Activated T-cell treated with anti-CD3 and anti-CD28 coated beads, Interleukin-2, amount 50 U/mL, for 48 hours (primary cell): ENCODE measurements at regions not wholly inside any gene's neighbourhood (a gene's known extent, or its start where the extent isn't known, plus 50 kb on each side); places are given as distances from the start of the nearest gene placed in this dataset.
"Not testable (repeated sequence)": the region's sequence is repeated elsewhere in the genome, so short reads cannot be mapped to it uniquely, and the experiment has no call there.

ENCODE experiments used
- DNase-seq, 2 experiments: peaks; one replicate each; pipeline ENCODE4 v3.0.0-alpha.2; 2020

DNA sequence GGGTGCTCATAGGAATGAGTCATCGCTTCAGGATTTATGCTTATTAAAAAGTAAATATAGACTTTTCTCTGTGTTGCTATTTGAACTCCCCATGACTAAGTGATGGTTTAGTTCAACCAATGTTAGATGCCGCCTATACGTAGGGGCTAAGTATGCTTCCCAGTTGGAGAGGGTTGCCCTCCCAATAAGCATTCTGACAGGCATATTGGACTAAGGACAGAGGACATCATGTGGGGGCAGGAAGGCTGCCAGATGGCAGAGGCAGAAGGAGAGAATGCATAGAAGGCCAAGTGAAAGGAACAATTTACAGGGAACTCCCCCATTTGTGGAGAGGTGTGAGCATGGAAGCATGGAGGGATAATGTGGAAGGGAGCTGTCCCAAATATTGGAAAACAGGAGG, 318.4 kb upstream of the OBI1 start:
- DNase-seq = no peak

DNA sequence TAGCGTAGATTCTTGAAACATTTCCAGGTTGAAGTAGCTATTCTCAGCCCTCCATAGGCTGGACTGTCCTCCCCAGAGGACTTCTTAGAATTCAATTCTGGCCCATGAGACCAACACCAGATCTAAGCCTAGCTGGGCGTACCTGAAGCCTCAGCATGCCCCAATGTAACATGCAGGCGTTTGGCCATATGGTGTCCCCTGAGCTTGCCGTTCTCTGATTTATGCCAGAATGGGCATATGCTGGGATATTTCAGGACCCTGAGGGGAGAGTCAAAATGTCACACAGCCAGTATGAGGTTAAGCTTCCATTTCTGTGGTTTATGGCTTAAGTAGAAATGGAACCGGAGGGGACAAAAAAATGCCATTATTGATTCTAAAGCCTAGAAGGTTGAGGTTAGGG, 317.7 kb upstream of the OBI1 start:
- no peak for DNase-seq

DNA sequence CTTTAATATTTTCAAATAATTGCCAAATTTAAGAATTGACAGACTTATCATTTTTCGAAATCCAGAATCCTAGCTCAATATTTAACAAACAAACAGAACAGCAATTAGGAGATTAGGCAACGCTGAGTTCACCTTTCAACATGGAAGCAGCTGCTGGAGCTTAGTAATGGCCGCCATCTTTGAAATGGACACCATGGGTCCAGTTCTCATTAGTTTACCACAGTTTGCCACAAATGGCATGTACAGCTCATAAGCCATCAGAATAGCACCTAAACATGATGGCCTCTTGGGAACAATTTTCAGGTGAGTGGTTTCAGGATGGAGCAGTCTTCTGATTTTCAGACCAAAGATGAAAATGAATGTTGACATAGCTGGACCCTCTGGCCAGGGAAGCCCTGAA, 313.6 kb upstream of the OBI1 start:
- DNase-seq = no peak

DNA sequence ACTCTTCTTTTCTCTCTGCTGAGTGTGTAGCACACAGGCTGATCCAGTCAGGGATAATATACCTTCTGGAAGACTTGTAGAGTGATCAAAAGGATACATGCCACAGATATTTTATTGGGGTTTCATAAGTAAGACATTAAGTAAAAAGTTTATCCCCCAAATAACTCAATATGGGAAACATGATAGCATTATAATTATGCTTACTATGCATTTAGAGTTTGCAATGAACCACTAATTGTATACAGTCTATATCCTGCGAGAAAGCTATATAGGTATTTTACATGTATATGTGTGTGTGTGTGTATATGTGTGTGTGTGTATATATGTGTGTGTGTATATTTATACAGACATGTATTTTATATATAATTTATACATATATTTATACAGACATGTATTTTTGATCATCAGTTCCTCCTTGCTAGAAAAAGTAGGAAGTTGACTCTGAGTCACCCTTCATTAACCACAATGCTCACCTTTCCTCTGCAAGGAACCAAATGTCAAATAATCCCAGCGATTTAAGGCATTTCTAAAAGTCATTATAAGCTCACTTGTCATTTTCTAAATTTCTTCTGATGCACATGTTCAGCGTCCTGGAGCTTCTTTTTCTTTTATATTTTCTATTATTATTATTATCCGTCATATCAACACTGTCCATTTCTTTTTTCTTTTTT, 312.5 kb upstream of the OBI1 start:
- no peak for DNase-seq

- DNase-seq = no peak
Observed at GRCh38 chr13:78960881-78961280, 301.9 kb upstream of the OBI1 start.

GRCh38 chr13:78958006-78958405, 299.1 kb upstream of the OBI1 start:
- no peak for DNase-seq

GRCh38 chr13:78940455-78941130, 281.6 kb upstream of the OBI1 start:
- no peak for DNase-seq

- DNase-seq = no peak
Observed at GRCh38 chr13:78934336-78934735, 275.4 kb upstream of the OBI1 start.

- DNase-seq = no peak
Observed at GRCh38 chr13:78915015-78915414, 256.1 kb upstream of the OBI1 start.

GRCh38 chr13:78913656-78914055, 254.7 kb upstream of the OBI1 start:
- no peak for DNase-seq

DNA sequence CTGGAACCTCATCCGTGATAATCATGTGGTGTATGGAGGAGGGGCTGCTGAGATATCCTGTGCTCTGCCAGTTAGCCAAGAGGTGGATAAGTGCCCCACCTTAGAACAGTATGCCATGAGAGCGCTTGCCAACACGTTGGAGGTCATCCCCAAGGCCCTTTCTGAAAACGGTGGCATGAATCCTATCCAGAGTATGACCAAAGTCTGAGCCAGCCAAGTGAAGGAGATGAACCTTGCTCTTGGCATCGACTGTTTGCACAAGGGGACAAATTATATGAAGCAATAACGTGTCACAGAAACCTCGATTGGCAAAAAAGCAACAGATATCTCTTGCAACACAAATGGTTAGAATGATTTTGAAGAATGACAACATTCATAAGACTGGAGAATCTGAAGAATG, 251.2 kb upstream of the OBI1 start:
- no peak for DNase-seq

GRCh38 chr13:78909276-78909675, 250.3 kb upstream of the OBI1 start:
- DNase-seq = no peak

DNA sequence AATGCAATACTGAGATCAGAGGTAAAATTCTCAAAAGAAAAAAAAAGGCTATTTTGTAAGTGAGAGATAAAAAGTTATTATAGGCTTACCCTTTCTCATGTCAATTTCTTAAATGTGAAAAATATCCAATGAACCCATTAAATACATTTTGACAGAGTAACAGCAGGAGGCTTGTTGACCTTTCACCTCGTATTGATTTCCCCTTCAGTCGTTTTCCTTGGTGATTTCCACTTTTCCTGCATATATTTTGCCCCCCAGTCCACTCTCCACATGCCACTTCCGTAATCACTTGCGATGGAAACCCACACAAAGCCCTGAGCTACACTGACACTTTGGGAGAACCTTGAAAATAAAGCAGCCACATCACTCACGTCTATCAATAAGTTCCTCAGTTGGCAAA, 248.1 kb upstream of the OBI1 start:
- no peak for DNase-seq

DNA sequence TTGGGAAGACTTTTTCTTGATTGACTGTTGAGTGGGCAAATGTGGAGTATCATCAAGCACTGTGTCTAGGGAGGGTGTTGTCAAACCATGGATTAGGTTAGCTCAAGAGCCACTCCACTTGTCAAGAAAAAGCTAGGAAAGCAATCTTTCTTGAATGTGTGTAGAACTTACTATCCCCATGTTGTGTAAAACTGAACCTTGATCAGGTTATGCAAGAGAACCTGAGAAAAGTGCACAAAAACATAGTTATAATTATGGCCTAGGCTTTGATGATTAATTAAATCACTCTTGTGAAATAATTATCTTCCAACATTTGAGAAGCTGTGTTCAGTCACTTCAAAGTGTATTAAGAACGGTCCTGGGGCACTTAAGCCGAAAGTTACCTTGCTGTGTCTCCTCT, 238.2 kb upstream of the OBI1 start:
- DNase-seq = no peak

GRCh38 chr13:78884571-78884970, 225.6 kb upstream of the OBI1 start:
- no peak for DNase-seq

DNA sequence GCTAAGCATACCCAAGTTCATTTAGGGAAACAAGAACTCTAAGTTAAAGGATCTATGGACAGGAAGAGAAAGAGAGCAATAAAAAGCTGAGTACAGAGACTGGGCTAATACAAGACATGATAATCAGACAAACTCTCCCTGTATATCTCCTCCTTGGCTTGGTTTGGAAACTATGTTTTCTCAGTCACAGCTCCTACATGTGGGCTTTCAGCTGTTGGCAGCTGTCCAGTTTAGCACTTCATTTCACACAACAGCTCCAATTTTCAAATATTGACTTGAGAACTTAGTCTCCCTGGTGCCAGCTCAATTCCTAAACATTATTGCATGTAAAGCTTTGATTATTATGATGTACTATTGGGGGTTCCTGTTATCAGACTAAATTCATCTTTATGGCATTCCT, 222.8 kb upstream of the OBI1 start:
- DNase-seq = no peak

DNA sequence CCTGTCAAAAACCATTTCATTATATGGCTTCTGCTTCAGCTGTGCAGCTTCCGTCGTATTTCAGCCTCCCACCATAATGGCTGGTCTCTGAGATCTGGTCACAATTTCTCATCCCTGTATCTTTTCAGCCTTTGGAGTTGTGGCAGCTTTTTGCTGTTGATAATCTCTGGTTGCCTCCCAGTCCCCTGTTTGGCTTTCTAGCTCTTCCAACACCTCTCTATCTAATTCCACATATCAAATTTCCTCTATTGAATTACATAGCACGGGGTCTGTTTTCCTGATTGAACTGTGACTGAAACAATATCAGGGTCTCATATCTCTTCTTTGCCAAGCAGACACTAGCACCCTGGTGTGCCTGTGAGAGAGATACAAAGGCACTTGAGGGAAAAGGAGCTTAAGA, 222.1 kb upstream of the OBI1 start:
- no peak for DNase-seq

- no peak for DNase-seq
Observed at GRCh38 chr13:78876915-78877549, 218.1 kb upstream of the OBI1 start.

- DNase-seq = no peak
Observed at GRCh38 chr13:78875792-78876580, 217.0 kb upstream of the OBI1 start.

DNA sequence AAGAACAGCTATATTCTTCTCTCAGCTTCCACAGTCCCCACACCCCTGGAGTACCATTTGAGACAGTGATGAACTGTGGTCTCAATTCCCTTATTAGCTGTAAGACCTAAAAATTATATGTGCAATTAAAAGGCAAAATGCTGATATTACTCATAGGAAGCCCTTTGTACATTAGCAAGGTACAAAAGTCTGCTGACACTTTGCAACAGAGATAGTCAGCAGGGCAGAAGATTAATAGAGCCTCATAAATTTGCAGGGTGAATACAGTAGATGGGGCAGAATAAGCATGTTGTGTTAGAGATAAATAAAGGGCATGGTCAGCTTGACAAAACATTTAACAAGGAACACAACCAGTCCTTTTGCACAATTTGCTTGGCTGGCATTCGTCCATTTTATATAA, 210.0 kb upstream of the OBI1 start:
- DNase-seq = no peak

- DNase-seq = no peak
Observed at GRCh38 chr13:78867655-78868054, 208.7 kb upstream of the OBI1 start.

- not testable (repeated sequence) for DNase-seq
Observed at GRCh38 chr13:78866076-78866475, 207.1 kb upstream of the OBI1 start.

GRCh38 chr13:78862446-78862845, 203.5 kb upstream of the OBI1 start:
- DNase-seq = no peak

DNA sequence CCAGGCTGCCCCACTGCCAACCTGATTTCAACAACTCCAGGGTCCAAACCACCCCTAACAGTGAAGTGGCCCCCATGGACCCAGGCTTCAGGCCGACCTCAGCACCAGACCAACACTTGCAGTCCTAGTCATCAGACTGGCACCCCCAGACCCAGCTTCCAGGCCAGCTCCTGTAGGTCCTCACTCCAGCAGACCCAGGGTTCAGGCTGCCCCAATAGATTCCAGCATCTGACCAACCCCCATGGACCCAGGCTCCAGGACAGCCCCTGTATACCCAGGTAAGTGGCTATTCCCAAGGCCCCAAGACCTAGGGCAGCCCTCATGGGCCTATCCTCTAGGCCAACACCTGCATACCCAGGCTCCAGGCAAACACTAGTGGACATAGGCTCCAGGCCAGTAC, 193.8 kb upstream of the OBI1 start:
- DNase-seq = no peak
